GM18511 (cell line): ENCODE measurements at regions not wholly inside any gene's neighbourhood (a gene's known extent, or its start where the extent isn't known, plus 50 kb on each side); places are given as distances from the start of the nearest gene placed in this dataset.

ENCODE experiments used
- ATAC-seq: cut with Tn5 transposase; IDR thresholded peaks from one replicate; pipeline ENCODE4 v1.9.1; 2021; ENCODE audit warnings: mild to moderate bottlenecking, moderate library complexity; ENCODE audit not compliant: unreplicated experiment

GRCh38 chr11:86193297-86194095 is 51.1 kb upstream of the EED start:
- peak; percentile 97 for ATAC-seq

GRCh38 chr11:86192519-86193257 is 51.9 kb upstream of the EED start:
- no peak for ATAC-seq

GRCh38 chr11:86191874-86192273 is 52.7 kb upstream of the EED start:
- no peak for ATAC-seq

DNA sequence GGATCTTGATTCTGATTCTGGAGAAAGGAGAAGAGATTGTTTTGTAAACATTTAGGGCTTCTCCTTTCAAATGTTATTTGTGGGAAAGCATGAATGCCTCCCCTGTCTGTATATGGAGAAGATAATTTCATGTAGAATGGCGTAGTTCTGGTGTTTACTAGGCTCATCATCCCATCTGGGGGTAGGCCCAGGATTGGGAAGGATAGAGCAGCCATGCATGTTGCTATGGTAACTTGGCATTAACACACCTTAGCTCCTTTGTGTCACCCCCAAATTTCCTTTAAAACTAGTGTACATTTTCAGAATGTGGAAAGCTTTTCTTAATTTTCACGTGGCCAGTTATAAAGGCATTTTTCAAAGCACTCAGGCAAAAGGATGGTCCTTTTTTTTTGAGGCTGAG is 57.5 kb upstream of the EED start:
- ATAC-seq = no peak

GRCh38 chr11:86186386-86186785 is 58.2 kb upstream of the EED start:
- ATAC-seq = no peak

DNA sequence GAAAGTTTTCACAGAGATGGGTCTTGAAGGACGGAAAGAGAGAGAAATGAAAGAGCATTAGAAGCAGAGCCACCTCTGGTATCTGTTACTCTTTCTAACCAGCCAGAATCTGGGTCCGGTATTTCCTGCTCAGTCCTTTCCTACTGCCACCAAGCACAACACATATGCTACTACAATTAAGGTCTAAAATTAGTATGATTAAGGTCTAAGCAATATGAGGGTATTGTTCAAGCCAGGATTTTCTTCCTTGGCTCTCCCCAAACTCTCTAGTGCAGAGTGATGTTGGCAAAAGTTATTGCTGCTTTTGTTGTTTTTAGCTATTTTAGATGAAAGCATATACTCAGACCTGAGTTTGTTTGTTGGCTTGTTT is 59.2 kb upstream of the EED start:
- no peak for ATAC-seq

DNA sequence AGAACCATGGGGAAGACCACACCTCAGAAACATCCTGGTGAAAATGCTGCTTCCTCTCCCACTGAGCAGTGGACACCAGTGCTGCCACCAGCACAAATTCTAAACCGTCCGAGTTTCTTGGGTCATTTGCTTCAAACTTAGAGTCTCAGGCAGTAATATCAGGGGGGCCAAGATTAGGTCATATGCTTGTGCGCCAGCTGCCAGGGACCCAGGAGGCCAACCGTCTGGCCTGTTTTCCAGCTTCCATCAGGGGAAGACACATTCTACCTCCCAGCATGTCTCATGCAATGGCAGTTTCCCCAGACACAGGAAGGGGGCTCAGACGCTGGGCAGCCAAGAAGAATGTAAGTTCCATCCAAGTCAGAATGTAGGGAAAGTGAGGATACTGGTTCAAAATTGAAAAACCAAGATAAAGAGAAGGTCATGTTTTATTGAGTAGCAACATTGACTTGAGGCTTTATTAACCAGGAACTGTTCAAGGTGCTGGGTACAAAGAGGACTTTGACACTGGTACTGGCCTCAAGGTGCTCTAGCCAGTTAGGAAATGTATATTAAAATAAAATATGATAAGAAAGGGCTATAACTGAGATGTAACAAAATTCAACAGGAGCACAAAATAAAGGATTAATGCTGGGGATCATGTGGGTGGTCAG is 59.7 kb upstream of the EED start:
- no peak for ATAC-seq

GRCh38 chr11:86183694-86184093 is 60.9 kb upstream of the EED start:
- ATAC-seq = peak; percentile 43

- peak; percentile 89 for ATAC-seq
Measured at GRCh38 chr11:86182976-86183584, 61.5 kb upstream of the EED start.

DNA sequence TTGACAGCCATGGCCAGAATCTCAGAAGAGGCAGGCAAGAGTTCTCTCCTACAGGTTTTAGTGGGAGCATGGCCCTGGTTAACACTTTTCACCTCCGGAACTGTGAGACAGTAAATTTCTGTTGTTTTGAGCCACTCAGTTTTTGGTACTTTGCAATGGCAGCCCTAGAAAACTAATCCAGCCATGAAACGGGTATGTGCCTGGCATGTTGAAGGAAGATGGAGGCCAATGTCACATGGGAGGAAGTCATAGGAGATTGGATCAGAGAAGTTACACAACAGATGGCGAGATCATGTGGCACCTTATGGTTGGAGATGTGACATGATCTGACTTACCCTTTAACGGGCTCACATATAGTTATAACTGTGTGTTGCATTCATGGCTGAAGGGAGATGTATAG is 63.2 kb upstream of the EED start:
- ATAC-seq = no peak

GRCh38 chr11:86180851-86181250 is 63.7 kb upstream of the EED start:
- no peak for ATAC-seq

- ATAC-seq = no peak
Measured at GRCh38 chr11:86180423-86180822, 64.1 kb upstream of the EED start.

DNA sequence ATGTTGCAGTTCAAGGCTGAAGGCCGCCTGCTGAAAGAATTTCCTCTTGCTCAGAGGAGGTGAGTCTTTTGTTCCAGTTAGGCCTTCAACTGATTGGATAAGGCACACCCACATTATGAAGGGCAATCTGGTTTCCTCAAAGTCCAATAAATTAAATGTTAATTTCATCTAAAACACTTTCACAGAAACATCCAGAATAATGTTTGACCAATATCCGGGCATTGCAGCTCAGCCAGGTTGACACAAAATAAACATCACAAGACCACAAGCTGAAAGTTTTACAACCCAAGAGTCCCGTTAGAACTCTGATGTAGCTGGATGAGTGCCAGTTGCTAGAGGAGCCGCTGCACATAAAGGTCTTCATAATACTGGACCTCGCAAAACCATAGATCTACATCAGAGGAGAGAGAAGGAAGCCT is 64.9 kb upstream of the EED start:
- ATAC-seq = no peak

DNA sequence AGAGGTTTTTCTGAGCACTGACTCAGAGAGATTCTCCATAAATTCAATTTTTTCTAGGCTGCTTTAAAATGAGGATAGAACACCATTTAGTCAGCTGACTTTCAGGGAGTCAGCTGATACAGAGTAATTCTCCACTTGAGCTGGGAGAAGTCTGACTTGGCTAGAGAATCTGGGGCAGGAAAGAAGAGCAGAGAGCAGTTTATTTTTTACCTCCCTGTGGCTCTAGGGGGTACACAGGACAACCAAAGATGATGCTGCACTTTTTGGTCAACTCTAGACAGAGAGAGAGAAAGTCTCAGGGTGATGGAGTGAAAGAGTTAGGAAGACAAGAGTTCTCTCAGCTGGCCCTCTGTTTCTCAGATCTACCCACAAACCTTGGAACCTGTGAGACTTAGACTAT is 67.3 kb upstream of the EED start:
- ATAC-seq = no peak

DNA sequence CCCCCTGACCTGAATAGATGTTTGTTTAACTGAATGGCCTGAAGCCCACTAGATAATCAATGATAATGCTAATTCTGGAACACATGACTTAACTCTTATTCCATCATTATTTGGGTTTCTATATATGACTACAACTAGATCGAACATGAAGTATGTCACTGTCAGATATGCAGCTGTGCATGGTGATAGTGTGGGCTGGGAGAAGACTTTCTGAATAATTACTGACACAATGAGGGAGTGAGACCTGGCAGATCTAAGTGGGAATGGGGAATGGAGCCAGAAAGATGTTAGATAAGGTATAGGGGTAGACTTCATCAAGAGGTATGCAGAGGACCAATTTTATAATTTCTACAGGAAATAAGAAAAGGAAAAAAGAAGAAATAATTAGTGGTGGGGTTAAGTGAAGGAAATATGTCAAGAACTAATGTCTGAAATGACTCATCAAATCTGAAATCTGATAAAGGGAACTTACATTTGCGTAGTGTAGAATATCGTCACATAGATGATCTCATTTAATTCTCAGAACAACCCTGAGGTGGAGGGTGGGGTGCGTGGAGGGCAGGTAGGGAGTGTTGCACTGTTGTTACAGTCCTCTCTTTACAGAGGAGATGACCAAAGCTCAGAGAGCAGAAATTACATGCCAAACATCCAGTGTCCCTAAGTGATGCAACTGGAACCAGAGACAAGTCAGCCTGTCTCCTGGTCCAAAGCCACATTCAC is 68.2 kb upstream of the EED start:
- ATAC-seq = peak; percentile 87

DNA sequence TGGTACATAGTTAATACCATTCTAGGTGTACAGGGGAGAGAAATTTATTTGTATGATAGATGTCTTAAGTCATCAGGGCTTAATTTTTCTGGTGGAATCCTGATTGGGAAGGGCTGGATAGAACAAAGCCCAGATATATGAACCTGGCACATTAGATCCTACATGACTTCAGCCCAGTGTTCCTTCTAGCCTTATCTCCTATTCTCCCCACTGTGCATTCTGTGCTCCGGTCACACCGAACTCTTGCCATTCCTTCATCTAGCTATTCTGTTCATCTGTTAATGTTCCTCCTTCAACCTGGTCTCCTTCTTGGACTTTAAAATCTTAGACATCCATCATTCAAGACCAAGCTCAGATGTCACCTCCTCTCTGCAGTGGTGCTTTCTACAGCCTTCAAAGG is 68.9 kb upstream of the EED start:
- no peak for ATAC-seq

DNA sequence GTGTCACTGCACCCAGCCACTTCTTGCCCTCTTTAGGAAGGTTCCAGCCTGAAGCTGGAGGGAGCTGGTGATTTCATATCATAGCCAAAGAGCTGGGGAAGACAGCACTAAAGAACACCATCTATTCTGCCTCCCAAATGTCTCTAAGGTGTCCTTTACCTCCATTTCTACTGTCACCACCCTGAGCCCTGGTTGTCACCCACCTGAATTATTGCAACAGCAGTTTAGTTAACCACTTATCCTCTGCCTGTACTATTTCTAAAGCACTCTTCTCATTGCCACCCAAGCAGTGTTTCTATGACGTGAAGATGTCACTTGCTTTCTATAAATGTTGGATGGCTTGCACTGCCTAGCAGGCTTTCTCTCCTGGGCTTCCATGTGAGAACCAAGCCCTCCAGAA is 69.4 kb upstream of the EED start:
- no peak for ATAC-seq

DNA sequence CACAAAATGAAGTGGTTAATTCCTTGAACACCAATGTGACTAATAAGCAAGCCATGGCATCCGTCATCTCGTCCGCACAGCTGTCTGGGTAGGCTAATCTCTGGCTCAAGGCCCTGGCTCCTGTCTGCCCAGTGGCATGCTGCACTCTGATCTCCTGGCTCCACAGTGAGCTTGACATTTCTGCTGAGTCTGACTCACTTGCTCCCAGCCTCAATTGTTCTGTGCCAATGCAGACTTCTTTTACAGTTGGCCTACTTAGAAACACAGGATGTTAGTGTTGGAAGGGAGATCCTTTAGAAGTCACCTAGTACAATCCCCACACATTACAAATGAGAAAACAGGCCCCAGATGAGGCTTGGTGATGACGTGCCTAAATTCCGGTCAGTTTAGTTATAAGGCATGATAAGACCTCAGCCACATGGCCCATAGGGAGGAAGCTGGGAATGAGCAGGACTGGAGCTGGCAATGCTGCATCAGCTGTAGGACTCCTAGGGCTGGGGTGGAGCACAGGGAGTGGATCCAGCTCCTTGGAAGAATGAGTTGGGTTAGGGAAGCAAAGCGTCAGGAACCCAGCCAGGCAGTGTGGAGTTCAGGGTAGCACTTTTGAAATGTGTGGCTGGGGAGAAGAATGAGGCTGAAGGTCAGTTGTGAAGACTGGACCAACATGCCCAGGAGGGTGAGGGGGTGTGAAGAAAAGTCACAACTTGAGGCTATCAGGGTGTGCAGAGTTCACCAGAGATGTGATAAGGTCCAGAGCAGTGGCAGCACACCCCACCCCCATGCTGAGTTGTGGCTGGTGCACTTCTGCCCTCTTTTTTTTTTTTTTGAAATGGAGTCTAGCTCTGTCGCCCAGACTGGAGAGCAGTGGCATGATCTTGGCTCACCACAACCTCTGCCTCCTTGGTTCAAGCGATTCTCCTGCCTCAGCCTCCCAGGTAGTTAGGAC is 70.2 kb upstream of the EED start:
- ATAC-seq = no peak

- ATAC-seq = no peak
Measured at GRCh38 chr11:86172894-86173293, 71.7 kb upstream of the EED start.

DNA sequence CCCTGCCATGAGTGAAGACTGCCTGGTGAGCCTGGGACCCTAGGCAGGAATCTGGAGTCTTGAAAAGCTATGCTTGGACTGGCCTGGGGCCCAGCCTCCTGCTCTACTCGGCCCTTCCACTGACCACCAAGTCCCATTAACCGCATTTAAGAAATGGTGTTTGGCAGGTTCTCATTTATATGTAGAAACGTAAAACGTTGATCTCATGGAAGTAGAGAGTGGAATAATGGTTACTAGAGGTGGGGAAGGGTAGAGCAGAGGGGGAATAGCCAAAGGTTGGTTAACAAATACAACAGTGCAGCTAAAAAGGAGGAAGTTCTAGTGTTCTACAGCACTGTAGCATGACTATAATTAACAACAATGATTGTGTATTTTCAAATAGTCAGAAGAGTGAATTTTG is 72.9 kb upstream of the EED start:
- no peak for ATAC-seq
